ENCODE measurements at regions not wholly inside any gene's neighbourhood (a gene's known extent, or its start where the extent isn't known, plus 50 kb on each side); places are given as distances from the start of the nearest gene placed in this dataset.

DNA sequence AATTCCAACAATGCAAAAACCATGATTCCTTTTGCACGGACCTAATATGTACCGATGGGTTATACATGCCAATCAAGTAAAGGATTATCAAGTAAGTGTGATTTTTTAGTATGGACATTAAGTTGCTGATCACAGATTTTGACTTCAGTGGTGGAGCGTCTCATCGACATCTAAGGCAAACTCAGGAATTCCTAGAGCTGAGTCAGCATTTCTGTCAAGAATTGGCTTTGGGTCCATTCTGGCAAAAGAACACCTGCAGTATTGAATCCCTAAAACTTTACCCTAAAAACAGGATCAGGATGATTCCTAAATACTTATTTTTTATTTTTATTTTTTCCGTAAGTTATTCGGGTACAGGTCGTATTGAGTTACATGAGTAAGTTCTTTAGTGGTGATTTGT is 83.6 kb downstream of the HPGD start:
- in situ Hi-C loops (cut with HindIII; ENCODE audit: low sequenced_read_pairs): no loop called here

DNA sequence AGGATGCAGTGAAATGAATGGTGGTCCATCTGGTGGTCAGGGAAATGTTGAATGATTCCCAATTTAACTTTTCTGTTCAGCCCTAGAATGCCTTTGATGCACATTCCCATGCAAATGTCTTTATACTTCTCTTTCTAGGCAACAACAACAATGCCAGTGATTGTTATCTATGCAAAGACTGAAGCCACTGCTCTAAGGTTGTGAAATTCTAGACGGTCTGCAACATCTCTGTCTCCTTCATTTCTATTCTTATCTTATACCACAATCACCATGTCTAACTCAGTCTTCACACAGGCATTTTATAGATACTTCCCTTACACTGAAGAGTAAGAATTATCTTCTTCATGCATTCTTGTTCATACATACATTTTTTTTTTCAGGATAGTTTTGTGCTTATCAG is 84.5 kb downstream of the HPGD start:
- in situ Hi-C loops (cut with HindIII; ENCODE audit: low sequenced_read_pairs): no loop called here

DNA sequence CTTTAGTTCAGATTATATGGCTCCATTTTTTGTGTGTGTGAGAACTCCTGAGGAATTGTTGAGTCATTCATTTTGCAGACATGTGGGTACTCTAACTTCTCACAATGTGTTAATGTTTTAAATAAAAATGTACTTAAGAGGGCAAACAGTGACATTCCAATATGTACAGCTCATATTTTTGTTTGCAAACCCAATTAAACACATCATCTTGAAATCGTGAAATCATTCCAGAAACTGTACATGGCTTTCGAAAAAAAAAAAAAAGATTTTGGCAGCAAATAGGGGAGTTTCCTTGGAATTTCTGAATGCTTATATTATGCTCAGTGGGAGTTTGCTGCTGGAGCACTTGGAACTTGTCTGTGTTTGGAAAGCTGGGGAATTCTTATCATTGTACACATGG is 85.0 kb downstream of the HPGD start:
- in situ Hi-C loops (cut with HindIII; ENCODE audit: low sequenced_read_pairs): no loop called here

DNA sequence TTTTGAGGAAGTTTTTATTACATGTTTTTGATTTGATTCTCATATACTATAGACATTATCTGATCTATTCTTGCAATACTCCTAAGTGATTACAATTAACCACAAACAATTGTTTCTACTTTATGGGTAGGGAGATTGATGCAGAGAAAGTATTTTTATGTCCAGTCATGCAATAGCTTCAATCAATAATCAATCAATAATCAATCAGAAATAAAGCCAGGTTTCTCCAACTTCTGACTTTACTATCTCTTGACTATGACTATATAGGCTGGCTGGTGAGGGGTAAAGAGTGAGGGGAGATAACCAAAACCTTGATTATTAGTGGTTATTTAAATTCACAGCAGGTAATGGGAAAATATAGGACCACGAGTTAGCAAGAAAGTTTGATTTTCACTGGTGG is 85.9 kb downstream of the HPGD start:
- in situ Hi-C loops (cut with HindIII; ENCODE audit: low sequenced_read_pairs): no loop called here

DNA sequence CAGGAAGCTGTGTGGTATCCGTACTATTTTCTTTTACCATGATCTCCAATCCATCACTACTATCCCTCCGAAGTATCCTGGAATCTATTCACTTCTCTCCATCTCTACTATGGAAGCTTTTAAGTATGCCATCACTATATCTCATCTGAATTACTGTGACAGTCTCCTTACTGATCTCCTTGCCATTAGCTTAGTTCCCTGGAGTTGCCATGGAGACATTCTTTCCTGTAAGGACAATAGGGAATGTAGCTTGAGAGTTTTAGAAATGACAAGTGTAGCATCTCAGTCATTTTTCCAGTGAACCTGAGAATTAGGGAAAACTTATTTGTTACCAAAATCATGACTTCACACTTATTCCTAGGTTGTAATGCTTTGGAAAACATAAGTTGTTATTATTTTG is 86.3 kb downstream of the HPGD start:
- in situ Hi-C loops (cut with HindIII; ENCODE audit: low sequenced_read_pairs): no loop called here

DNA sequence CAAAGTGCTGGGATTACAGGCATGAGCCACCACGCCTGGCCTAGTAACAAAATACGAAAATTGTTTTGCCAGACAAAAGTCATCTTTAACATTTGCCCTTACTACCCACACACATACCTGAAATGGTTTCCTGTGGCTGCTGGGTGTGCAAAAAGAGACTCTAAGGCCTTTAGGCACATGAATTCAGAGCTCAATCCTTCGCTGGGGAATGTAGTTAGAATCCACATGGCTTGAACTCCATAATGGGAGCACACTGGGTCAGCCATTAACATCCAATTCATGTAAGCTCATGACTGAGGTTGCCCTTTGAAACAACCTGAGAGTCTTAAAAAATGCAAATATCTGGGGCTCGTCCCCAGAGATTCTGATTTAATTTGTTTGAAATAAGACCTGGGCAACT is 87.8 kb downstream of the HPGD start:
- in situ Hi-C loops (cut with HindIII; ENCODE audit: low sequenced_read_pairs): no loop called here

DNA sequence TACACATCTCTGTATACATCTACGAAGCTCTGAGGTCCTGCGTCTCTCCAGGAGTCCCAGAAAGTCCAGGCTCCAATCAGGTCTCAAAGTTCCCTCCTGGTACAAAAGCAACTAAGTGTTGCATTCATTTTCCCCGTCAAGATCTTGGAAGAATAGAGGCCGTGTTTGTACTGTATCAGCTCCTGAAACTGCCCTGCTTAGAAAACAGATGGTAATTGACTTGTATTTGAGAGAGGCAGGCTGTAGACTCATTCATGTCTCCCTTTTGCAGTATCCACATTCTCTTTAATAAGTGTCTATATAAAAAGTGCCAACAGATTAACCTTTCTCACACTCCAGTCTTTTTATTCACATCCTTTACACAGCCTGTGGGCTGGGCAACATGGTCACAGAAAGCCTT is 91.7 kb downstream of the HPGD start:
- in situ Hi-C loops (cut with HindIII; ENCODE audit: low sequenced_read_pairs): no loop called here

DNA sequence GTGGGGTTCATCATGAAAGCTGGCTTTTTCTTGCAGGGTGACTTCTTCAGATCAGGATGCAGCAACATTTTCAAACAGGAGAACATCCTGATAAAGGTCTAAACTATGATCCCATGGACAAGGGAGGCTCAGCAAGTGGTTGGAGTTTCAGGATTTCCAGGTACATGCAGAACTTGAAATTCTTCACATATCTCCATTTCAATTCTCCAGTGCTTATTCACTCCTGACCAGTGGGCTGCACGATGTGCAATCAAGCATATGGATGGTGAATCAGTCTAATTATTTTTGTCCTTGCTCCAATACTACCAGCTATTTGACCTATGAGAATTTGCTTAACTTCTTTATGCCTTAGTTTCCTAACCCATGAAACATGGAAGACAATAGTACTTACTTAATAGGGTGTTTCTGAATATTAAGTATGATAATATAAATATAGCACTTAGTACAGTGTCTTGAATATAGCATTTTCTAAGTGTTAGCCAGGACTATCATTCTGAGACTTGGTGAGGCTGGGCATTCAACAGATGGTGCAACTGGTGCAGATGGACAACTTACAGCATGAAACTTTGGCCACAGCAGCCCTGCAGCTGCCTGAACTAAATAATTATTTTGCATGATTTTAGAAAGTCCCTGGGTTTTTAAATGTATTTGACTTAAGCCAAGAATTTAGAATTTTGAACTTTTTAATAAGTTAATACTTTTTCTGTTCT is 92.4 kb downstream of the HPGD start:
- in situ Hi-C loops (cut with HindIII; ENCODE audit: low sequenced_read_pairs): no loop called here

DNA sequence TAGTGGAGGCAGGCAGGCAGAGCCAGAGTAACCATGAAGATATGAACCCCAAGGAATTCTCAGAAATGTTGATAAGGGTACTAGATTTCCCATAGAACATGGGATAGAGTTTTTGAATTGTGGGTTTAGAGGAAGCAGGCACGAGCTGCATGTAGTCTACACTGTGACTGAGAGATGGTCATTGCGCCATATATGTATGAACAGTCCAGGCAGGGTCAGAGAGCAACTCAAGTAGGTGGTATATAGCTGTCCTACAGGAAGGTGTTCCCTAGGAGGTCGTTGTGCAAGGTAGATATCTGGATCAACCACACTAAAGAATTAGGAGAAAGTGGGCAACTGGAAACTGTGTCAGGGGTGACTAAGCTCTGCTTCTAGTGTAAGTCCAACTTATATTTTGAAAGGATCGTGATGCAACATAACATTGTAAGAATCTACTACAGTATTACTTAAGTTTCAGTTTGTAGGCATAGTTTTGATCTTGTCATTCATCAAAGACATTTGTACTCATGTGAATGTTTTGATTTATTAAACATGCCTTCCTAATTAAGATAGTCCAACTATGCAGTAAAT is 94.6 kb downstream of the HPGD start:
- in situ Hi-C loops (cut with HindIII; ENCODE audit: low sequenced_read_pairs): no loop called here

DNA sequence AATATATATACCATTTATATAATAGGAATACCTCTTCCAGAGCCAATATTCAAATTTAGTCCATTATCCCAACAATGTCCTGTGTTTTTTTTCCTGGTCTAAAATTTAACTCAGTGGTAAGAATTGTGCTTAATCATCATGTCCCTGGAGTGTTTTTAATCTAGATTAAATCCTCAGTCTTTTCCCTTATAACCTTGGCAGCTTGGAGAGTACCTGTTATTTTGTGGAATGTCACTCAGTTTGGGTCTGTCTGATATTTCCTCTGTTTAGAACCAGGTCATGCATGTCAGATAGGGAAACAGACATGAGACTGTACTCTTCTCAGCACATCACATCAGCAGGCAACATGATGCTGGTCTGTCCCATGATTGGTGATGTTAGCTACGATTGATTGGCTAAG is 96.6 kb downstream of the HPGD start:
- in situ Hi-C loops (cut with HindIII; ENCODE audit: low sequenced_read_pairs): no loop called here

DNA sequence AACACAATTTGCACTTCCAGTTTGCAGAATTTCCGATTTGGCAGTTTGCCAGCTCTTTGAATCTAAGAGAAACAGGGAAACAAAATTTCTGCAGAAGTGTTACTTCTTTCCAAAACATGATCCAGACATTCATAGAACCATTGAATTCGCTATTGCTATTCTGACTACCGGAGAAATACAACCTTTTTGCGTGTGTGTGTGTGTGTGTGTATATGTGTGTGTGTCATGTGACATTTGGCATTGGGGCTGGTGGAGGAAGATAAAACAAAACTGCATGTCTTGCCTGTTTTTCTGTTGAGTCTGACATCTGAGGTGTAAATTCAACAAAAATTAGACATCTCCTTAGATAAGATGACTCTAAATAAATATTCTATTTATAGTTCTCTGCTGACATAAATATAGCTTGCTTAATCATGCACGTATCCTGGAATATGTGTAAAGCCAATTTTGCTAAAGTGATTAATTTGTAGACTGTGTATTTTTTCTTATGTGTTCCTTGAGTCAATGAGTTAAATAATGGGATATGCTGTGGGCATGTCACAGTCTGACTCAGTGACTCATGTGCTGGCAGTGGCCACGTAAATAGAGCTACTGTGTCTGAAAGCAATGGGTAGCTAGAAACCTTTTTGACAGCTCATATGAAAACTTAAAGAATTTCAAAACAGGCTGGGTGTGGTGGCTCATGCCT is 98.9 kb downstream of the HPGD start:
- in situ Hi-C loops (cut with HindIII; ENCODE audit: low sequenced_read_pairs): loop anchor here (5.0 kb wide), 1 partner anchor 36 kb away; no protein-coding TSS in a partner anchor

DNA sequence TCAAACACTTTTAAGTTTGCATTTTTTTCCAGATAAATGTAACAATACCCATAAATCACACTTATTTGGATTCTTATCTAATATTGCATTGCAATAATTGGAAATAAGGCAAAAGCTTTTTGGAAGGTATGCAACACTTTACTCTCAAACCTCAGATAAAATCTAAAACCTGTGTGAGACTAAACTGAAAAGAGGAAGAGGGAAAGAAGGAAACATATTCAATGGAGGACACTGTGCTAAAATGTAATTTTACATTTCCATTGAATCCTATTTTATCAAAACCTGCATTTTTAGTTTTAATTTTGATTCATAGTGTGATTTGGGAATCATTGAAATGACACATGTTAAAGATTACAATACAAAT is 99.4 kb downstream of the HPGD start:
- in situ Hi-C loops (cut with HindIII; ENCODE audit: low sequenced_read_pairs): loop anchor here (5.0 kb wide), 1 partner anchor 36 kb away; no protein-coding TSS in a partner anchor

DNA sequence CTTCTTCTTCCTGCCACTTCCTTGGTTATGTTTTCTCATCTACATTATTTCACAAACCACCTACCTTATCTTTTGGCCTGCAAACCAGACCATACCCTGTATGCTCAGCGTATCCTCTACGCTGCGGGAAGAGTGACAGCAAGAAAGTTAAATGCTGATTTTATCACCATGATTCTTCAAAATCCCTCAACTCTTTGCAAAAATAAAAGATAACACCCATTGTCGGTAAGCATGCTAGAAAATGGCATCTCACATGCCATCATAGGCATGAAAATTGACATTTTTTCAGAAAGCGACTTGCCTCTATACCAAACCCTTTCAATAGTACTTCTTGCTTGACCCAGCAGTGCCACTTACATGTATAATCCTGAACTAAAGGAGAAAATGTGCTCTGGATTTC is 102.0 kb downstream of the HPGD start:
- in situ Hi-C loops (cut with HindIII; ENCODE audit: low sequenced_read_pairs): loop anchor here (5.0 kb wide), 1 partner anchor 33 kb away; no protein-coding TSS in a partner anchor

DNA sequence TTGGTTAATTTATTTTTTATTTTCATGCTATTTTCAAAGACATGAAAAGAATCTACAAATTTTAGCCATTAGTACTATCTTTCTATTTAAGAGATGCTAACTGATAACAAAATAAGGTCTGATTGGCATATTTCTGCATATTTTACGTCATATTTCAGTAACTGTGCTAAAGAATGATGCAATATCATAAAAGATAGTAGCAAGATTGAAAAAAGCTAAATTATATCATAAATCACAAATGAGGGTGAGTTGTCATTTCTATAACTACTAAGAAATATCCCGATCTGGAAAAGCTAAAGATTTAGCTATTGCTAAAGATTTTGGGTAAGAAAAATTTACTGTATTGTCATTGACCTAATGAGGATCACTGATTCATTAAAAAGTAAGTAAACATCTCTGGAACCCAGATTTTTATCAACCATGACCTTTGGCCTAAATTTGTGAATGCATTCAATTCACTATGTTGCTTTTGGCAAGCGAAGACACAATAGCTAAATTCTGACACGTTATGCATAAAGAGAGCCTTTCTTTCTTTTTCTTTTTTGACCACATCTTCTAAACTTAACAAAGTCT is 103.6 kb downstream of the HPGD start:
- in situ Hi-C loops (cut with HindIII; ENCODE audit: low sequenced_read_pairs): no loop called here

DNA sequence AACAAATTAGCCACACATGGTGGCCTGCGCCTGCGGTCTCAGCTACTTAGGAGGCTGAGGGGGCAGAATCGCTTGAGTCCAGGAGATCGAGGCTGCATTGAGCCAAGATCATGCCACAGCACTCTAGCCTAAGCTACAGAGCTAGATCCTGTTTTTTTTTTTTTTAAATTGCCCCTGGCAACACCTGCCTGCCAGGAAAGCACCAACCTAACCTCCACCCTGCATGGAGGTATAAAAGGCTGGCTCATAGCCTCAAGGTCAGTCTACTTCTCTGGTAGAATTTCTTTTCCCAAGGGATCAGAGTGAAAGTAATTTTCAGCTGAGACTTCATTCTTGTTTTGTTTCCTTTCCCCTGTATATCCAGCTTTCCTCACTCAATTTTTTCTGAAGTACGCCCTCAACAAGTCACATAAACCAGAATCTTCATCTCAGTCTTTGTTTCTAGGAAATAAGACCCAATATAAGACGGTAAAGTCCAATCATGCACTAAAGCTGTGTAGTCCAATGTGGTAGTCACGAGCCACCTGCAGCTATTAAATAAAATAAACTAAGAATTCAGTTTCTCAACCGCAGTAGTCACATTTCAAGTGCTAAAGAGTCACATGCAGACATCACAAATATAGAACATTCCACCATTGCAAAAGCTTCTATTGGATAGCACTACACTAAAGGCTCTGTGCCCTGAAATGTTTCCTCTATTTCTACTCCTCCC is 113.3 kb downstream of the HPGD start:
- in situ Hi-C loops (cut with HindIII; ENCODE audit: low sequenced_read_pairs): no loop called here

DNA sequence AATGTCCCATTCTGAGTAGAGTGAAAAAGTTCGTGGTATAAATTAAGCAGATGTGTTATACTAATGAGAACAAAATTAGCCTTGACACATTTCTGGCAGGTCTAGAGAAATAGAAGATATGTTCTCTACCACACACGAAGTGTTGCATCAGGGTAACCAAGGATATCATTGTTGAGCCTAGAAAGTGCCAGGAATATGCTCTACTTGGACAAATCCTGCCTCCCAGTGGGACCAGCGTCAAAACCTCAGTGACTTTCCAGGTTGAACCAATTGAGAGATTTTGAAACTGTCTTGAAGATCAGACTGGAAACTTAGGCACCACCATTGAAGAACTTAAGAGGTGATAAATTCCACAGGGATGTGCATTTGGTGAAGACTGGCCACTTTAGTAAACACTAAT is 115.9 kb downstream of the HPGD start:
- in situ Hi-C loops (cut with HindIII; ENCODE audit: low sequenced_read_pairs): no loop called here

DNA sequence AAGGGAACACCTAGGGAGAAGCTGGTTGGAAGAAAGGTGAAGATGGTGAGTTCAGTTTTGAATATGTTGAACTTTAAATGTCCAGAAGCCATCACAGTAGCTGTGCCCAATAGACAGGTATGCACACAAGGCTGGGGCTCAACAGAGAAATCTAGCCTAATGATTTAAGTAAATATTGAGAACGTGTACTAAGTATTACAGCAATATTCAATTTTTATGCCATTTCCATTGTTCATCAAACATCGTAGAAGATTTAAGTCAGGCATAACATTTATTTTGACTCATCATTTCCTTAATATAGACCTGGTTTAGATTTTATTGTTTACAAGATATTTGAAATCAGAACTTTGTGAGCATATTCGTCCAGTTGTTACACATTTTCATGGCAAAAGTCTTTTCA is 116.4 kb downstream of the HPGD start:
- in situ Hi-C loops (cut with HindIII; ENCODE audit: low sequenced_read_pairs): no loop called here

DNA sequence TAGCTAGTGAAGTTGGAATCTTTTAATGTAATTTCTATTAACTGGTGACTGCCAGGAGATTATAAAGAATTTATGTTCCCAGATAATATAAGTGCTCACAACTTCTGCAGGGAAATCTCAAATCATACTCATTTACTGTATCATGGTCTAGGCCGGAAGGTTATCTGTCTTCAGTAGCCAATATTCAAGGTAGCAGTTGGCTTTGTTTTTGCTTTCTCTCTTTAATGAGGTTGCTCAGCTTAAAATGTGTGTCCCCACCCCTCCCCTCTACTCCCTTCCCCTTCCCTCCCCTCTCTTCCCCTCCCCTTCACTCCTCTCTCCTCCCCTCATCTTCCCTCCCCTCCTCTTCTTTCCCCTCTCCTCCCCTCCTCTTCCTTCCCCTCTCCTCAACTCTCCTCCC is 117.6 kb downstream of the HPGD start:
- in situ Hi-C loops (cut with HindIII; ENCODE audit: low sequenced_read_pairs): no loop called here

DNA sequence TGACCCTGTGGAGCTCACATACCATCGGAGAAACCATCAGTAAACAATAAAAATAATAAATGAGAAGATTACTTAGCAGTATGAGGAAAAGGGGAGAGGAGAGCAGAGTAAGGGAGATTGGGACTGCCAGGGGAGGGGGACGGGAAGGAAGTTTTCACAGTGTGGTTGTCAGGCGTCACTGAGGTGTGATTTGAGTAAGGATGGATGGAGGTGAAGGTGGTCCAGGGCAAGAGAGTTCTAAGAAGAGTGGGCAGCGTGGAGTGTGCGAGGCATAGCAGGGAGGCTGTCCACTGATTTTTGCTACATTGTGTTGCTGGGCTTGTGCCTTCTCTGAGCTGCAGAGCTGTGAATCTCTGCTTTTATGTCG is 119.1 kb downstream of the HPGD start:
- in situ Hi-C loops (cut with HindIII; ENCODE audit: low sequenced_read_pairs): no loop called here

DNA sequence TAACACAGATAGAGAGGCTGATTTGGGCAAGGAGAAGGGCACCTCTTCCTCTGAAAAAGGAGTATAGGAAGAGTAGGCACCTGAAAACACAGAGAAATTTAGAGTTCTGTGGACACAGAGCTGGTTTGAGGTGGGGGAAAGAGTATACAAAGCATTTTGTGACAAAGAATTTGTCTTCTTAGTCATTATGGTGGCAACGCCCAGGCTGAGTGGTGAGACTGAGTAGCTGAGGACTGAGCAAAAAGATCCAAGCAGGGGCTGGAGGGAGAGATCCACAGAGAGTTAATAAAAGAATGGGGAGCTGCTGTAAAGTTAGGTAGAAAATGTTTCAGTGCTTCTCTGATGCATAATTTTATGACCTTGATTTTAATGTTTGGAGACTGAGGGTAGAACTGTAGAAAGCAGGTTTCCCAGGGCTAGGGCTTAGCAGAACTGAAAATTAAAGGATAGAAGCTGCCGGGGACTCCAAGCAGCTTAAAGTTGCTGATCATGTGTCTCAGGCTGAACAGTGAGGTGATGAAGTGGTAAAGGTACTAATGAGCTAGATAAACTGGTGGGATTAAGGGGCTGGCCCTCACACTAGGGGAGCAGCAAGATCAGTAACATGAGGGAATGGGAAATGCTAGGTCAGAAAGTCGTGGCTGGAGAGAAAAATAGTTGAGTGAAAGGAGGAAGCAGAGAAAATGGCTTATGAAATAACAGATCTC is 118.9 kb downstream of the CEP44 start:
- in situ Hi-C loops (cut with HindIII; ENCODE audit: low sequenced_read_pairs): no loop called here
